NAMALWA (cell line): ENCODE measurements at regions not wholly inside any gene's neighbourhood (a gene's known extent, or its start where the extent isn't known, plus 50 kb on each side); places are given as distances from the start of the nearest gene placed in this dataset.
A peak's percentile ranks its signal among the peaks of the same experiment; 100 is the strongest.

Experiments
- DNase-seq: peaks from one replicate; pipeline ENCODE4 v3.0.0-alpha.2; 2015; ENCODE audit warnings: low spot score

DNA sequence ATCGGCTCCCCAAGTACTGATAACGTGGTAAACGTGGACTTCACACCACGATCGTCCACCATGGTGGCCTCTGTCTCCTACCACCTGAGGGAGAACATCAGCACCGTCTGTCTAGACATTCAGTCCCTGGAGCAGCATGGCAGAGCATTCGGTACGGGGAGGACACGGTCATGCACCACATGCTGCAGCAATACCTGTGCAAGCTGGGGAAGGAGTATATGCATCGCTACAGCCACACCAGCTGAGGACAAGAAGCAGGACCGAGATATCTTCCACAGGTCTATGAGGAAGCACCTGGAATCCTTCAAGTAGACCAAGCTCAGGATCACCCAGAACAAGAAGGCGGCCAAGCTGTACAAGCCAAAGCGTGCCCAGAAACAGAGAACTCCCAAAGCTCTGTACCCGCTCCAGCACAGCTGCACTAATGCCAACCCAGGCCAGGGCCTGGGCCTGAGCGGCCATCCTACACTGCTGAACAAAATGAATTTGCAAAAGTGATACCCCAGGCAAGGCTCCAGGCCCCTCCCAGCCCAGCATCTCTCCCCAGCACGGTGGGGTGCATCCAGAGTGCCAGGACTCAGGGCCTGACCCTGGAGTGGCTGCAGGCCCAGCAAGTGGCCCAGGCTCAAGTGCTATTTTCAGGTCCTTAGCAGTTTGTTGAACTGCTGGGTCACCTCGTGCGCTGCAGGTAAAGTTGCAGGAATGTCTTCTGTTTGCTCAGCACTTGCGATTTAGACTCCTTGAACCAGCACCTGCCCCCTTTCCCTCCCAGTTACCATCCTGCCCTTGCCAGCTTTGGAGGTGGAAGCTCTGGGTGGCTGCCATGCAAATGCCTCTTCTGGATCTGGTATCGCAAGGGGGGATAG, 119.3 kb upstream of the SERPIND1 start:
- DNase-seq: no peak

DNA sequence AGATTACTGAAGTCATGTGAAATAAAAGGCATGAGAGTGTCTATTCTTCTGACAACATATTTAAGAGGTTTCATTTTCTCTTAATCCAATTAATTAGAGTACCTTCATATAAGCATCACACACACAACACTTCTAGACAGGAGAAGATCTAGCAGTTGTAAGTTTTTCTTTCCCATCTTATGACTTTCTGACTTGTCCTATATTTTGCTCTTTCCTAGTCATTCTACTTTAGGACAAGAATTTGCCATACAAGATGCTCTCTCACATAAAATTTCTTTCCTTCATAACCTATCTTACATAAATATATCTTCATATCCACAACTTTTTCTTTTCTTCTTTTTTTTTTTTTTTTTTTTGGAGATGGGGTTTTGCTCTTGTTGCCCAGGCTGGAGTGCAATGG, 118.3 kb upstream of the SERPIND1 start:
- no peak for DNase-seq

DNA sequence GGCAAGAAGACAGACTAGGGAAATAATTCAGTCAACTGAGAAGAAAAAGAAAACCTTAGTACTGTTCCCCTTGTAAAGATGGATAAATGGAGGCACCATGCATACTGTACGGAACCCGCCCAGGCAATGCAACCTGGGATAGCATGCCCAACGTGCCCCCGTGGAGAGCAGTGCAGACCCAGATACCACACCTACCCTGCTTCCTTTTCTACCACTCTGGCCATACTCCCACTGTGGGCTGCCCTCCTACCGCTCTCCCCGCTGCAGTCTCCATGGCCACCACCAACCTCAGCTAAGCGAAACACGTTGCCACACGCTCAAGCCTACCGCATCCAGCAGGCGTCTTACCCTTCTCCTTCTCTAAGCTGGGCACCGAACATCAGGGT, 117.4 kb upstream of the SERPIND1 start:
- DNase-seq: no peak

DNA sequence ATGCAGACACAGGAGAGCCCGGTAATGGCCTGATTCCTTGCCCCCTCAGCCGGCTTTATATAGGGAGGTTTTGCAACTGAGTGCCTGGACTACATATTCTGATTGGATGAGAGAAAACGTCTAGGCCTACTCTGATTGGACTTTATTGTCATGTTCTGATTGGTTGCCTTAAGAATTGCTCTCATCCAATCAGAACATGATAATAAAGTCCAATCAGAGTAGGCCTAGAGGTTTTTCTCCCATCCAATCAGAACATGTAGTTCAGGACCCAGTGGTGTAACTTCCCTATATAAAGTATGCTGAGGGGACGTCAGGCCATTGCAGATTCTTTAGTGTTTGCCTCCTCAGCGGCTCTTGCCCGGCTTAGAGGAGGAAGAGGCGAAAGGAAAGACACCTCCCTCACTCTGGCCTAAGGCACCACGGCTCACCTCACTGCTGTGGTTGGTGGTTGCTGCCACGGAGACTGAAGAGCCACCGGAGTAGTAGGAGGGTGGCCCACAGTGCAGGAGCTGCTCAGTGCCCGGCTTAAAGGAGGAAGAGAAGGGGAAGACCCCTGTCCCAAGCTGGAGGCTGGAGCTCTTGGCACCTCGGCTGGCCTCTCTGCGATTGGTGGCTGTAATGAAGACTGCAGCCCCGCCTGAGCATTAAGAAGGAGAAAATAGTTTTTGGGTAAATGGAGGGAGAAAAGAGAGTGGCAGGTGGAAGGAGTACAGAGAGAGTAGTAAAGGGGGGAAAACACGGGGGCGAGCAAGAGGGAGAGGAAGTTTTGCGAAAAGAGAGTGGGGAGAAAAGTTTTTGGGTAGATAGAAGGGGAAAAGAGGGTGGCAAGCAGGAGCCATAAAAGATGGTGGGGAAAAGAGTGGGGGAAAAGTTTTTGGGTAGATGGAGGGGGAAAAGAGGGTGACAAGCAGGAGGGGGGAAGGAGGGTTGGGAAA, 116.7 kb upstream of the SERPIND1 start:
- DNase-seq: peak; percentile 21
